ENCODE measurements at regions not wholly inside any gene's neighbourhood (a gene's known extent, or its start where the extent isn't known, plus 50 kb on each side); places are given as distances from the start of the nearest gene placed in this dataset.
"Not testable (repeated sequence)": the region's sequence is repeated elsewhere in the genome, so short reads cannot be mapped to it uniquely, and the experiment has no call there.

GRCh38 chr6:137284811-137285110 is 65.6 kb upstream of the IFNGR1 start:
- DNase-seq (ENCODE audit: low spot score) = no peak
- TF ChIP-seq, protein P1, sequence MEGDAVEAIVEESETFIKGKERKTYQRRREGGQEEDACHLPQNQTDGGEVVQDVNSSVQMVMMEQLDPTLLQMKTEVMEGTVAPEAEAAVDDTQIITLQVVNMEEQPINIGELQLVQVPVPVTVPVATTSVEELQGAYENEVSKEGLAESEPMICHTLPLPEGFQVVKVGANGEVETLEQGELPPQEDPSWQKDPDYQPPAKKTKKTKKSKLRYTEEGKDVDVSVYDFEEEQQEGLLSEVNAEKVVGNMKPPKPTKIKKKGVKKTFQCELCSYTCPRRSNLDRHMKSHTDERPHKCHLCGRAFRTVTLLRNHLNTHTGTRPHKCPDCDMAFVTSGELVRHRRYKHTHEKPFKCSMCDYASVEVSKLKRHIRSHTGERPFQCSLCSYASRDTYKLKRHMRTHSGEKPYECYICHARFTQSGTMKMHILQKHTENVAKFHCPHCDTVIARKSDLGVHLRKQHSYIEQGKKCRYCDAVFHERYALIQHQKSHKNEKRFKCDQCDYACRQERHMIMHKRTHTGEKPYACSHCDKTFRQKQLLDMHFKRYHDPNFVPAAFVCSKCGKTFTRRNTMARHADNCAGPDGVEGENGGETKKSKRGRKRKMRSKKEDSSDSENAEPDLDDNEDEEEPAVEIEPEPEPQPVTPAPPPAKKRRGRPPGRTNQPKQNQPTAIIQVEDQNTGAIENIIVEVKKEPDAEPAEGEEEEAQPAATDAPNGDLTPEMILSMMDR (IDR thresholded peaks at IDR 0.05; ENCODE audit: borderline replicate concordance, control extremely low read depth, extremely low read depth, insufficient read depth, missing control alignments) = no peak
- in situ Hi-C loops (cut with MboI; ENCODE audit: low sequenced_read_pairs, unreplicated experiment) = loop anchor here (25.0 kb wide), 1 partner anchor 353 kb away; no protein-coding TSS in a partner anchor

- TF ChIP-seq, protein P1 (IDR thresholded peaks at IDR 0.05; ENCODE audit: borderline replicate concordance, control extremely low read depth, extremely low read depth, insufficient read depth, missing control alignments) = no peak
- peak; percentile 61 for DNase-seq (ENCODE audit: low spot score)
- in situ Hi-C loops (cut with MboI; ENCODE audit: low sequenced_read_pairs, unreplicated experiment) = loop anchor here (25.0 kb wide), 1 partner anchor 353 kb away; no protein-coding TSS in a partner anchor
Observed at GRCh38 chr6:137283940-137284810, 65.0 kb upstream of the IFNGR1 start.

GRCh38 chr6:137283080-137283479 is 63.9 kb upstream of the IFNGR1 start:
- in situ Hi-C loops (cut with MboI; ENCODE audit: low sequenced_read_pairs, unreplicated experiment) = loop anchor here (25.0 kb wide), 1 partner anchor 354 kb away; no protein-coding TSS in a partner anchor
- DNase-seq (ENCODE audit: low spot score) = no peak
- TF ChIP-seq, protein P1 (IDR thresholded peaks at IDR 0.05; ENCODE audit: borderline replicate concordance, control extremely low read depth, extremely low read depth, insufficient read depth, missing control alignments) = no peak

DNA sequence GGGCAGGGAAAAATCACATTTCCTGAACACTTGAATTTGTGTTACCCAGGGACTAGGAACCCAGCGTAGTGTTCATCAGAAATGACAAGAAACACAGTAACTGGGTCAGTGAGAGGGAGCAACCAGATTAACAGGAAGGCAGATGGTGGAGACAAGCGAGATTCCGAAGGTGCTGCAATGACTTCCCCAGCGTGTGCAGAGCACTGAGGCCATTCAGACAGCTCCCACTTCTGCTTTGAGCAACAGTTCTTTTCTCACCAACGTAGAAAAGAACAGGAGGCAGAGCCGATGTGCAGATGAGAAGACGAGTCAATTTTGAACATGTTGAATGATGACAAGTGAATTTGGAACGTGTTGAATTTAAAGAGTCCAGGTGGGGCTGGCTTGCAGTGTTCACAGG is 63.1 kb upstream of the IFNGR1 start:
- TF ChIP-seq, protein P1 (IDR thresholded peaks at IDR 0.05; ENCODE audit: borderline replicate concordance, control extremely low read depth, extremely low read depth, insufficient read depth, missing control alignments) = no peak
- no peak for DNase-seq (ENCODE audit: low spot score)
- in situ Hi-C loops (cut with MboI; ENCODE audit: low sequenced_read_pairs, unreplicated experiment) = loop anchor here (25.0 kb wide), 1 partner anchor 355 kb away; no protein-coding TSS in a partner anchor

DNA sequence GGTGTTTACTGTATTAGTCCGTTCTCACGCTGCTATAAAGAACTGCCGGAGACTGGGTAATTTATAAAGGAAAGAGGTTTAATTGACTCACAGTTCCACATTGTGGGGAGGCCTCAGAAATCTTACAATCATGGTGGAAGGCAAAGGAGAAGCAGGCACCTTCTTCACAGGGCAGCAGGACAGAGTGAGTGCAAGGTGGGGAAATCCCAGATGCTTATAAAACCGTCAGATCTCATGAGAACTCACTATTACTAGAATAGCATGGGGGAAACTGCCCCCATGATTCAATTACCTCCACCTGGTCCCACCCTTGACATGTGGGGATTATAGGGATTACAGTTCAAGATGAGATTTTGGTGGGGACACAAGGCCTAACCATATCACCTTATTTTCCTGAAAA is 60.1 kb upstream of the IFNGR1 start:
- not testable (repeated sequence) for DNase-seq (ENCODE audit: low spot score)
- in situ Hi-C loops (cut with MboI; ENCODE audit: low sequenced_read_pairs, unreplicated experiment) = loop anchor here (25.0 kb wide), 1 partner anchor 358 kb away; no protein-coding TSS in a partner anchor

DNA sequence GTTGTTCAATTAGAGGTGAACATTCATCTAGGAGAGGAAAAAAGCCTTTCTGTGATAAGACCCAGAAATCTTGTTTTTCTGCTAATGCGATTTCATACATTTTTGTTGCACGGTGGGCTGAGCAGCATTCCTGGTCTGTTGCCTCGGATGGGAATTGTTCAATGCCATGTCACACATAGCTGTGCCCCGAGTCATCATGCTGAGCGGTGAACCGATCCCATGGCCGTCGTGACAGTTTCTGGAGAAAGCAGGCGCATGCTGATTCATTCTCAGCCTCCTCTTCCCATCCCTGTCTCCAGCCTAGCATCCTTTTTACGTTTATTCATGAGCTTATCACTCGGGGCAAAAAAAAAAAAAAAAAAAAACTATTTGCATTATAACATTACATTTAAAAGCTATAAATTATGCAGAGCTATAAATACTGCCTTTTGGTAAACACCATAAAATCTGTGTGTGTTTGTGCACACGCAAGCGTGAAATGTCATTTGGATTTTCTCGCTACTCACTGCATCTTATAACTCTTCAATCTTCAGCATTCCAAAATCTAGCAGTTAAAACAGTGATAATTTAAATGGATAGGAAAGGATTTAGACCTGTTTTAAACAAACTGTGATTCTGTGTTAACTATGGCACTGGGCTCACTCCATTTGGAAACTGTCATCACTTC is 58.9 kb upstream of the IFNGR1 start:
- in situ Hi-C loops (cut with MboI; ENCODE audit: low sequenced_read_pairs, unreplicated experiment) = loop anchor here (25.0 kb wide), 1 partner anchor 359 kb away; no protein-coding TSS in a partner anchor
- TF ChIP-seq, protein P1 (IDR thresholded peaks at IDR 0.05; ENCODE audit: borderline replicate concordance, control extremely low read depth, extremely low read depth, insufficient read depth, missing control alignments) = no peak
- DNase-seq (ENCODE audit: low spot score) = no peak

DNA sequence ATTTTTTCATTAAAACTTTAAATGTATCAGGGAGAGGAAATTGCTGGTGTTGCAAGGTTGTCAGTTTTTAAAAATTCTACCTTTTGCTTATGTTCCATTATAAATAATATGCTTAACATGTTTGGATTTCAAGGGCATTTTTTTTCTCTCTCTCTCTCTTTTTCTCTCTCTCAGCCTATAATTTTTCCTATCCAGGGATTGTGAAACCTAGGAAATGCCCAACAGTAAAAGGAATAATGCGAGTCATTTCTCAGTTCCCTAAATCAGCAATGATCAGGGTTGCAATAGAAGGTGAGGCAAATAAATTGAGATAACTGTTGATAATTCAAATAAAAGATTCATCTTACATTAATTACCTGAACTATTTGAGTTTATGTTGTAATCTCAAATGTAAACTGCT is 53.2 kb upstream of the IFNGR1 start:
- DNase-seq (ENCODE audit: low spot score) = no peak
- in situ Hi-C loops (cut with MboI; ENCODE audit: low sequenced_read_pairs, unreplicated experiment) = no loop called here
- TF ChIP-seq, protein P1 (IDR thresholded peaks at IDR 0.05; ENCODE audit: borderline replicate concordance, control extremely low read depth, extremely low read depth, insufficient read depth, missing control alignments) = no peak

Measured in GM13976 (cell line).